ENCODE measurements at regions not wholly inside any gene's neighbourhood (a gene's known extent, or its start where the extent isn't known, plus 50 kb on each side); places are given as distances from the start of the nearest gene placed in this dataset.
A peak's percentile ranks its signal among the peaks of the same experiment; 100 is the strongest.

- DNase-seq (ENCODE audit: low read depth), result no peak
These were observed 77.2 kb upstream of the ARHGEF7 start for GRCh38 chr13:111037927-111038326.

GRCh38 chr13:111036665-111037064 lies 78.4 kb upstream of the ARHGEF7 start:
- no peak for DNase-seq (ENCODE audit: low read depth)

GRCh38 chr13:111035861-111036260 lies 79.2 kb upstream of the ARHGEF7 start:
- DNase-seq (ENCODE audit: low read depth), result no peak

DNA sequence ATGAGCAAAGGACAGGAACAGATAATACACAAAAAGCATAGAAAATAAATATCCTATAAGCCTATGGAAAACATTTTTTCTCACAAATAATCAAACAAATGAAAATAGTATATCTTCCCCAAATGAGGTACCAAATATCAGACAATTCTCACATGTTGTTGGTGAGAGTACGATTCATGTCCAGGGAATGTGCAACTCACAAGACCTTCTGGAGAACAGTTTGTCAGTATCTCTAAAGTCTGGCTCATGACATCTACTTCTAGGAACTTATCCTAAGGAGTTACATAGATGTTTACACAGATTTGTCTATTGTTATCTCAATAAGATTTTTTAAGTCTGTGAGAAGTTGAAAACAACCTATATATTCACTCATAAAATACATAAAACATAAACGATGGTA lies 80.3 kb upstream of the ARHGEF7 start:
- DNase-seq (ENCODE audit: low read depth), result no peak

- no peak for DNase-seq (ENCODE audit: low read depth)
These were observed 81.7 kb upstream of the ARHGEF7 start for GRCh38 chr13:111033172-111034130.

- peak; percentile 74 for DNase-seq (ENCODE audit: low read depth)
These were observed 83.6 kb upstream of the ARHGEF7 start for GRCh38 chr13:111031531-111031961.

- no peak for DNase-seq (ENCODE audit: low read depth)
These were observed 85.0 kb upstream of the ARHGEF7 start for GRCh38 chr13:111029957-111030609.

- DNase-seq (ENCODE audit: low read depth), result no peak
These were observed 87.4 kb upstream of the ARHGEF7 start for GRCh38 chr13:111027458-111028439.

- DNase-seq (ENCODE audit: low read depth), result no peak
These were observed 89.8 kb upstream of the ARHGEF7 start for GRCh38 chr13:111025310-111025709.

DNA sequence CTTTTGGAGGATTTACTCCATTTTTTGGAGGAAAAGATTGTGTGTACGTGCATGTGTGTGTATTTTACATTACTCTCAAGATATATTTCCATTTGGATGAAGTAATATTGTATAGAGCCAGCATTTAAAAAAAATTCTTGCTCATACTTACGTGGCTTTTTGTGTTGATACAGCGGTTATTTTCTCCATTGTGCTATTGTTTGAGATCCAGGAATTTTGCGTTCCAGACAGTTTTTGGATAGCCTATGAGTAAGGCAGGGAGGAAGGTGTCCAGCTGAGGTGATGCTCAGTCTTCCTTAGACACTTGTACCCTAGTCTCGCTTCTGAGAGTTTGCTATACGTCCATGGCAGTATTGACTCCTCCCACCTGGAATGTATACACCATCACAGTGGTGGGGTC lies 92.2 kb upstream of the ARHGEF7 start:
- DNase-seq (ENCODE audit: low read depth), result no peak

- no peak for DNase-seq (ENCODE audit: low read depth)
These were observed 92.9 kb upstream of the ARHGEF7 start for GRCh38 chr13:111022241-111022640.

DNA sequence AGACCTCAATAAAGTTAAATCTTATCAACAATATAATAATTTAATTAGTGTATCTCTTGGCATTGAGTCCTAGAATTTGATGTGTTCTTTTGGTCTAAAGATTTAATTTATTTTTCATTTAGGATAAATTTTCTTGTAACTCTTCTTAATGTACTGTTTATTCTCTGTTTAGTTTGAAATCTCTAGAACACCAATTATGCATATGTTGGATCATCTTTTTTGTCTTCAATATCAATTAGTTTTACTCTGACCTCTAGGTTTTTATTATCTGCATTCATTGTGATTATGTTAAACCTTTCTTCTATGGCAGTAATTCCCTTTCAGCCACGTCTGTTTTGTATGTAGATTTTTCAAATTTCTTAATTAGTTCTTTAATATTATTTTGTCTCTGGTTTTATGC lies 93.8 kb upstream of the ARHGEF7 start:
- DNase-seq (ENCODE audit: low read depth), result no peak

DNA sequence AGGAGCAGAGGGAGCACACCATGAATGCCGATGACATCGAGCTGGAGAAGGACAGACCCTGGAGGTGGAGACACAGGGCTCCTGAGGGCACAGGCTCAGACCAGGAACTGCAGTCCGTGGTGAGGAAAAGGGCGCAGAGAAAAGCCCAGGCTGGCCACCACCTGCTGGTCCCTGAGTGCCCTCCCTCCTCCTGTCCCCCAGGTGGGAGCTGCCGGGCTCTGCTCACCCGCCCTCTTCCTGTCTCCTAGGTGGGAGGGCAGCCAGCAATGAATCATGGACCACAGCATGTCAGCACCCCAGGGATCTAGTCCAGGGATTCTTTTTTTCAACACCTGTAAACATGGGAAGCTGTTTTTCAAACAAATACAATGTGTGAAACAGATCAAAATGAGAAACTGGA lies 94.6 kb upstream of the ARHGEF7 start:
- DNase-seq (ENCODE audit: low read depth), result no peak

GRCh38 chr13:111020021-111020420 lies 95.1 kb upstream of the ARHGEF7 start:
- no peak for DNase-seq (ENCODE audit: low read depth)

- no peak for DNase-seq (ENCODE audit: low read depth)
These were observed 97.2 kb upstream of the ARHGEF7 start for GRCh38 chr13:111017755-111018459.

DNA sequence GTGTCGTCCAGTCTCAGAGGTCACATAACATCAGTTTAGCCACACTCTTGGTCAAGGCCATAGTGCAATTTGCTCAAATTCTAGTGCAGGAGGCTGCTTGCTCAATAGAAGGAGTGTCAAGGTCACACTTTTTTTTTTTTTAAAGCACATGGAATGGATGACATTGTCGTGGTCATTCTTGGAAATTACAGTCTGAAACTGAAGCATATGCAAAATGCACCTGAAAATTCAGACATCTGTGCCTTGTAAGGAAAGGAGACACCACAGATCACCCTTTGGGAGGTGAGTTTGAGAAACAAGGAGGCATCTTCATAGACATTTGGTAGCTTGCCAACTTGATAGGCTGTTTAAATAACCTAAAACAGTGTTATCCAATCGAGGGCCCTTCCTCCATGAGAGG lies 98.3 kb upstream of the ANKRD10 start:
- no peak for DNase-seq (ENCODE audit: low read depth)

DNA sequence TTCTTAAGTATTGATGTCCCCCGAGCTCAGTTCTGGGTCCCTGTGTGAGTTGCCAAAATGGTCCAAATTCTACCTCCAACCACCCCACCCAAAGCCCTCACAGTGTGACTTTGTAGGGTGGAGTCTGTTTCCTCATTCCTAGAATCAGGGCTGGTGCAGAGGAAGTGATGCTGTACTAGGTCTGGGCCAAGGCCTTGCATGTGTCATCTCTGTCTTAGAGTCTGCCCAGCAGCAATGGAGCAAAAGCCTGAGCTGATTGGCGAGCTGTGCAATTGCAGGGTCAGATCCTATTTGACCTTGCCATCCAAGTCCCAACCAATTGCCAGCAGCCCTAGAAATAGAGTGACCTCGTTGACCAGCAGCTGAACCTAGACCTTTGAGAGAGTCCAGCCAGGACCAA lies 97.0 kb upstream of the ANKRD10 start:
- DNase-seq (ENCODE audit: low read depth), result no peak

DNA sequence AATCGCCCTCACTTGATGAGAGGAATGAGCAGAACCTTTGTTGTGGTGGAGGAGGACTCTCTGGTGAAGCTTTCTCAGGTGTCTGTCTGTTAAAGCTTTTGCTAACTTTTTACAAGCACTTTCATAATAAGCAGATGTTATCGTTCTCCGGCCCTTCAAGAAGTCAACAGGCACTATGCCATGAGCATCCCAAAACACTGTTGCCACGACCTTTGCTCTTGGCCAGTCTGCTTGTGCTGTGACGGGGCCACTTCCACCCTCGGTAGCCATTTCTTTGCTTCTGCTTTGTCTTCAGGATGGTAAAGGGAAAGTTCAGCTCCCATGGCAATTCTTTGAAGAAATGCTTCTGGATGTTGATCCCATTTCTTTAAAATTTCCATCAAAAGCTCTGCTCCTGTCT lies 93.5 kb upstream of the ANKRD10 start:
- DNase-seq (ENCODE audit: low read depth), result no peak

DNA sequence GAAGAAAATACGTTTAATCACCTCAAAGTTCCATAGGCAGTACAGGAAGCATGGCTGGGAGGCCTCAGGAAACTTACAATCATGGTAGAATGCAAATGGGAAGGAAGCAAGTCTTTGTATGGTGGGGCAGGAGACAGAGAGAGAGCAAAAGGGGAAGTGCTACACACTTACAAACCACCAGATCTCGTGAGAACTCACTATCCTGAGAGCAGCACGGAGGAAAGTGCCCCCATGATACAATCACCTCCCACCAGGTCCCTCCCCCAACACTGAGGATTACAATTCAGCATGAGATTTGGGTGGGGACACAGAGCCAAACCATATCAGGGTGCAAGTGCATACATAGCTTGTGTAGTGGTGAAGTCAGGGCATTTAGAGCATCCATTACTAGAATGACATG lies 92.3 kb upstream of the ANKRD10 start:
- DNase-seq (ENCODE audit: low read depth), result no peak

- DNase-seq (ENCODE audit: low read depth), result no peak
These were observed 91.7 kb upstream of the ANKRD10 start for GRCh38 chr13:111006506-111007031.

DNA sequence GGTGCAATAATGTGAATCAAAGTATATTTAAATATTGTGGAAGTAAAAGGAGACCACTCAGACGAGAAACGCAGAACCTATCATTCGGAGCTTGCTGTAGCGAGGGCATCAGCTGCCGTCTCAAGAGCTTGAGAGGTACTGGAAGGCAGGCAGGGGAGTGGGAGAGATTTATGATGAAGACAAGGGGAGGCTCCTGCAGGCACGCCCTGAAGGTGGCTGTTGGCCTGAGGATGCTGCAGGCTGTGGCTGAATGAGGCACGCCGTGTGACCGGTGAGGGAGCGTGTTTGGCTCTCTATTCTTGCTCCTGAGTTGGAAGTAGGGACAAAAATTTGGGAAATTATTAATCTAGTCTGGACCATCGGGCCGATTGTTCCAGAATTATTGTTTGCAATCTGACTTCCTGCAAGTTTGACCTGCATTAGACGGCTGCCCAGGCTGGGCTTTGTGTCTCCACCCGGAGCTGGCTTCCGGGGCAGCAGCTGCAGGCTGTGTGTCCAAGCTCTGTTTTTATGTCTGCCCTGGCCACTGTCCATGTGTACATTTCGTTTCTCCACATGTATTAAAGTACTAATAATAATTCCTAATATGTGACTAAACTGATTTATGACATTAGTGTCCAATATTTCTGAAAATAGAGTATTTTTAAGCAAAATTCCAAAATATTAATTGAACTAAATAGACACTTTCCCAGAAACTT lies 91.1 kb upstream of the ANKRD10 start:
- no peak for DNase-seq (ENCODE audit: low read depth)
